ENCODE measurements at regions not wholly inside any gene's neighbourhood (a gene's known extent, or its start where the extent isn't known, plus 50 kb on each side); places are given as distances from the start of the nearest gene placed in this dataset.

DNA sequence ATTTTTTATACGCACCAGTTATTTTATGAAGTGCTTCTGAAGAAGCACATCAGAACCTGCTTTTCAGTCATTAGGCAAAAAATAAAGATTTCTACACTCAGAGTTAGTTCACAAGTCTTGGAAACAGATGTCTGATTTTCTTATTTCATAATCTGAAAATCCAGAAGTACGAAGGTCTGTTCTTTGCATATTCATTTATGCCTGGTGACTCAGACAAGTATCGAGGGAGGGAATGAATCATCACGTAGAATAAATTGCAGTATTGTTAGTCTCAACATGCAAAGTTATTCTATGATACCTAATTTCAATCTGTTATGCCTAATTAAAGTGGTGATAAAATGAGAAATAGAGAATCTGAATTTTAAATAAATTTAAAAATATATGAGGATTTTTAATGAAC, 113.6 kb upstream of the SEM1 start:
- TF ChIP-seq, protein P1, sequence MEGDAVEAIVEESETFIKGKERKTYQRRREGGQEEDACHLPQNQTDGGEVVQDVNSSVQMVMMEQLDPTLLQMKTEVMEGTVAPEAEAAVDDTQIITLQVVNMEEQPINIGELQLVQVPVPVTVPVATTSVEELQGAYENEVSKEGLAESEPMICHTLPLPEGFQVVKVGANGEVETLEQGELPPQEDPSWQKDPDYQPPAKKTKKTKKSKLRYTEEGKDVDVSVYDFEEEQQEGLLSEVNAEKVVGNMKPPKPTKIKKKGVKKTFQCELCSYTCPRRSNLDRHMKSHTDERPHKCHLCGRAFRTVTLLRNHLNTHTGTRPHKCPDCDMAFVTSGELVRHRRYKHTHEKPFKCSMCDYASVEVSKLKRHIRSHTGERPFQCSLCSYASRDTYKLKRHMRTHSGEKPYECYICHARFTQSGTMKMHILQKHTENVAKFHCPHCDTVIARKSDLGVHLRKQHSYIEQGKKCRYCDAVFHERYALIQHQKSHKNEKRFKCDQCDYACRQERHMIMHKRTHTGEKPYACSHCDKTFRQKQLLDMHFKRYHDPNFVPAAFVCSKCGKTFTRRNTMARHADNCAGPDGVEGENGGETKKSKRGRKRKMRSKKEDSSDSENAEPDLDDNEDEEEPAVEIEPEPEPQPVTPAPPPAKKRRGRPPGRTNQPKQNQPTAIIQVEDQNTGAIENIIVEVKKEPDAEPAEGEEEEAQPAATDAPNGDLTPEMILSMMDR (IDR thresholded peaks at IDR 0.05), result no peak
- no peak for TF ChIP-seq POLR2A (IDR thresholded peaks at IDR 0.05; ENCODE audit: low read depth)

All from esophagus muscularis mucosa (tissue), 3 donors.